DND-41 (cell line): ENCODE measurements at regions not wholly inside any gene's neighbourhood (a gene's known extent, or its start where the extent isn't known, plus 50 kb on each side); places are given as distances from the start of the nearest gene placed in this dataset.

Experiments
- EZH2 ChIP-seq: IDR thresholded peaks from 3 replicates; pipeline ENCODE4 v1.6.1; 2012; ENCODE audit warnings: borderline replicate concordance, low read depth, mild to moderate bottlenecking, moderate library complexity, low read length, inconsistent platforms; ENCODE audit not compliant: severe bottlenecking
- TF ChIP-seq, protein P1 (sequence below): IDR thresholded peaks from 2 replicates; pipeline ENCODE4 v1.5.1; 2012; ENCODE audit warnings: borderline replicate concordance, low read length, moderate library complexity, mild to moderate bottlenecking; ENCODE audit not compliant: poor library complexity, severe bottlenecking; ENCODE audit errors: extremely low read depth

DNA sequence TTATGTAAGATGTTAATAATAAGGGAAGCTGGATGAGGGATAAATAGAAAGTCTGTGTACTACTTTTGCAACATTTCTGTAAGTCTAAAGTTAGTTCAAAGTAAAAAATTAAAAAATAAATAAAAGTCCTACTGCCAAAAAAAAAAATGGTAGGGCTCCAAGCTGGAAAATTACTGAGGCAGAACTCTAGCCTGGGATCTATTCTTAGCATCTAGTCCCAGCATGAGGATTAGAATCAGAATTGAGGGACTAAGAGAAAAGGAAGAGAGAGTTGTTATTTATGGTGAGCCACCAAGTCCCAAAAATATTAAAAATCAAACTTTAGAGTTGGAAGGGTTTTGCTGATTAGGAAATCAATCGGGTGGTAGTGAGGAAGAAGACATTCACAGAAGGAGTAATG lies 110.3 kb downstream of the CYB561 start:
- TF ChIP-seq, protein P1, sequence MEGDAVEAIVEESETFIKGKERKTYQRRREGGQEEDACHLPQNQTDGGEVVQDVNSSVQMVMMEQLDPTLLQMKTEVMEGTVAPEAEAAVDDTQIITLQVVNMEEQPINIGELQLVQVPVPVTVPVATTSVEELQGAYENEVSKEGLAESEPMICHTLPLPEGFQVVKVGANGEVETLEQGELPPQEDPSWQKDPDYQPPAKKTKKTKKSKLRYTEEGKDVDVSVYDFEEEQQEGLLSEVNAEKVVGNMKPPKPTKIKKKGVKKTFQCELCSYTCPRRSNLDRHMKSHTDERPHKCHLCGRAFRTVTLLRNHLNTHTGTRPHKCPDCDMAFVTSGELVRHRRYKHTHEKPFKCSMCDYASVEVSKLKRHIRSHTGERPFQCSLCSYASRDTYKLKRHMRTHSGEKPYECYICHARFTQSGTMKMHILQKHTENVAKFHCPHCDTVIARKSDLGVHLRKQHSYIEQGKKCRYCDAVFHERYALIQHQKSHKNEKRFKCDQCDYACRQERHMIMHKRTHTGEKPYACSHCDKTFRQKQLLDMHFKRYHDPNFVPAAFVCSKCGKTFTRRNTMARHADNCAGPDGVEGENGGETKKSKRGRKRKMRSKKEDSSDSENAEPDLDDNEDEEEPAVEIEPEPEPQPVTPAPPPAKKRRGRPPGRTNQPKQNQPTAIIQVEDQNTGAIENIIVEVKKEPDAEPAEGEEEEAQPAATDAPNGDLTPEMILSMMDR = no peak
- TF ChIP-seq EZH2 = no peak
